Lower leg skin (tissue), 3 donors: ENCODE measurements at regions not wholly inside any gene's neighbourhood (a gene's known extent, or its start where the extent isn't known, plus 50 kb on each side); places are given as distances from the start of the nearest gene placed in this dataset.

ENCODE experiments used
- CTCF ChIP-seq, 3 donors: fragments of 450-650 bp; IDR thresholded peaks; one replicate each; pipeline ENCODE4 v1.5.1; 2016; ENCODE audit warnings: antibody characterized with exemption in 3 of 3, mild to moderate bottlenecking in 3 of 3, moderate library complexity in 2 of 3
- POLR2A ChIP-seq, 2 donors: fragments of 450-650 bp; IDR thresholded peaks; one replicate each; pipeline ENCODE4 v1.6.1; 2016 to 2017; ENCODE audit warnings: antibody characterized with exemption in 2 of 2, mild to moderate bottlenecking in 1 of 2, moderate library complexity in 1 of 2

GRCh38 chr18:75122334-75122958 lies 86.5 kb downstream of the PTGR3 start:
- no peak for TF ChIP-seq CTCF (IDR thresholded peaks at IDR 0.05)
- TF ChIP-seq POLR2A (IDR thresholded peaks at IDR 0.05): no peak
